Central memory CD8-positive, alpha-beta T cell (primary cell): ENCODE measurements at regions not wholly inside any gene's neighbourhood (a gene's known extent, or its start where the extent isn't known, plus 50 kb on each side); places are given as distances from the start of the nearest gene placed in this dataset.

ENCODE experiments used
- ATAC-seq: fragments of 150-1000 bp; cut with Tn5 transposase; replicated peaks from 2 replicates; pipeline ENCODE4 v1.10.0; 2022; ENCODE audit warnings: mild to moderate bottlenecking, moderate FRiP score, moderate number of reproducible peaks; ENCODE audit not compliant: poor library complexity, severe bottlenecking; ENCODE audit errors: extremely low read depth
- DNase-seq, 2 donors: peaks; one replicate each; pipeline ENCODE4 v3.0.0; 2021; ENCODE audit warnings: low spot score in 2 of 2
- H3K27ac Mint-ChIP-seq: one replicate; pipeline ENCODE4 v1.8.0; 2022; ENCODE audit warnings: low read depth, mild to moderate bottlenecking, moderate library complexity, mixed read lengths
- H3K27me3 Mint-ChIP-seq: one replicate; pipeline ENCODE4 v1.8.0; 2022; ENCODE audit warnings: mixed read lengths
- H3K36me3 Mint-ChIP-seq: one replicate; pipeline ENCODE4 v1.8.0; 2022; ENCODE audit warnings: mild to moderate bottlenecking, moderate library complexity, mixed read lengths; ENCODE audit not compliant: insufficient read depth
- H3K4me1 Mint-ChIP-seq: one replicate; pipeline ENCODE4 v1.8.0; 2022; ENCODE audit warnings: mixed read lengths
- H3K4me3 Mint-ChIP-seq: one replicate; pipeline ENCODE4 v1.8.0; 2022; ENCODE audit warnings: mild to moderate bottlenecking, moderate library complexity, mixed read lengths
- H3K9me3 Mint-ChIP-seq: one replicate; pipeline ENCODE4 v1.8.0; 2022; ENCODE audit warnings: mixed read lengths

GRCh38 chr3:78344918-78345317 is 1305.0 kb downstream of the ROBO2 start:
- DNase-seq (no peak), ATAC-seq (no peak)
- peaks cover 27% of the 10 kb centered on the region for H3K9me3 Mint-ChIP-seq
- no peak overlapping the region for H3K27ac Mint-ChIP-seq
- no peaks in the 10 kb centered on the region for H3K27me3 Mint-ChIP-seq
- no peak overlapping the region for H3K4me3 Mint-ChIP-seq
- no peaks in the 10 kb centered on the region for H3K36me3 Mint-ChIP-seq
- no peaks in the 10 kb centered on the region for H3K4me1 Mint-ChIP-seq

GRCh38 chr3:78347176-78347575 is 1307.3 kb downstream of the ROBO2 start:
- Mint-ChIP-seq H3K36me3 (no peaks in the 10 kb centered on the region), H3K27ac (no peak overlapping the region), H3K27me3 (no peaks in the 10 kb centered on the region), H3K9me3 (peaks cover 33% of the 10 kb centered on the region), H3K4me1 (no peaks in the 10 kb centered on the region), H3K4me3 (no peak overlapping the region)
- DNase-seq (no peak), ATAC-seq (no peak)

- H3K36me3 Mint-ChIP-seq: no peaks in the 10 kb centered on the region
- H3K27ac Mint-ChIP-seq: no peak overlapping the region
- no peaks in the 10 kb centered on the region for H3K27me3 Mint-ChIP-seq
- ATAC-seq: no peak
- no peak for DNase-seq
- H3K9me3 Mint-ChIP-seq: peaks cover 33% of the 10 kb centered on the region
- H3K4me1 Mint-ChIP-seq: no peaks in the 10 kb centered on the region
- no peak overlapping the region for H3K4me3 Mint-ChIP-seq
These were observed 1308.8 kb downstream of the ROBO2 start for GRCh38 chr3:78348664-78349063.

- Mint-ChIP-seq H3K4me3 (no peak overlapping the region), H3K27me3 (no peaks in the 10 kb centered on the region), H3K9me3 (peaks cover 26% of the 10 kb centered on the region), H3K4me1 (no peaks in the 10 kb centered on the region), H3K27ac (no peak overlapping the region), H3K36me3 (no peaks in the 10 kb centered on the region)
- no peak for DNase-seq
- no peak for ATAC-seq
These were observed 1309.7 kb downstream of the ROBO2 start for GRCh38 chr3:78349571-78349970.

GRCh38 chr3:78351334-78351733 is 1311.4 kb downstream of the ROBO2 start:
- H3K27me3 Mint-ChIP-seq: no peaks in the 10 kb centered on the region
- DNase-seq (no peak), ATAC-seq (no peak)
- no peak overlapping the region for H3K4me3 Mint-ChIP-seq
- peaks cover 24% of the 10 kb centered on the region for H3K9me3 Mint-ChIP-seq
- H3K27ac Mint-ChIP-seq: no peak overlapping the region
- H3K36me3 Mint-ChIP-seq: no peaks in the 10 kb centered on the region
- H3K4me1 Mint-ChIP-seq: no peaks in the 10 kb centered on the region

GRCh38 chr3:78353231-78353630 is 1313.3 kb downstream of the ROBO2 start:
- no peaks in the 10 kb centered on the region for H3K36me3 Mint-ChIP-seq
- peaks cover 27% of the 10 kb centered on the region for H3K9me3 Mint-ChIP-seq
- ATAC-seq: no peak
- H3K27me3 Mint-ChIP-seq: no peaks in the 10 kb centered on the region
- no peak overlapping the region for H3K27ac Mint-ChIP-seq
- DNase-seq: no peak
- H3K4me3 Mint-ChIP-seq: no peak overlapping the region
- H3K4me1 Mint-ChIP-seq: no peaks in the 10 kb centered on the region

GRCh38 chr3:78360849-78361248 is 1321.0 kb downstream of the ROBO2 start:
- Mint-ChIP-seq H3K9me3 (peaks cover 40% of the 10 kb centered on the region), H3K36me3 (no peaks in the 10 kb centered on the region), H3K4me3 (no peak overlapping the region), H3K27ac (no peak overlapping the region), H3K27me3 (no peaks in the 10 kb centered on the region), H3K4me1 (no peaks in the 10 kb centered on the region)
- ATAC-seq: no peak
- no peak for DNase-seq

- DNase-seq (no peak), ATAC-seq (no peak)
- Mint-ChIP-seq H3K36me3 (no peaks in the 10 kb centered on the region), H3K27ac (no peak overlapping the region), H3K4me3 (no peak overlapping the region), H3K27me3 (no peaks in the 10 kb centered on the region), H3K4me1 (no peaks in the 10 kb centered on the region), H3K9me3 (peaks cover 24% of the 10 kb centered on the region)
These were observed 1328.9 kb downstream of the ROBO2 start for GRCh38 chr3:78368636-78369345.

GRCh38 chr3:78390221-78390620 is 1350.3 kb downstream of the ROBO2 start:
- Mint-ChIP-seq H3K9me3 (peaks cover 36% of the 10 kb centered on the region), H3K4me1 (no peaks in the 10 kb centered on the region), H3K27me3 (no peaks in the 10 kb centered on the region), H3K27ac (no peak overlapping the region), H3K4me3 (no peak overlapping the region), H3K36me3 (peaks cover 2% of the 10 kb centered on the region)
- DNase-seq (no peak), ATAC-seq (no peak)

- H3K4me3 Mint-ChIP-seq: no peak overlapping the region
- DNase-seq (no peak), ATAC-seq (no peak)
- no peaks in the 10 kb centered on the region for H3K27me3 Mint-ChIP-seq
- peaks cover 30% of the 10 kb centered on the region for H3K9me3 Mint-ChIP-seq
- no peak overlapping the region for H3K27ac Mint-ChIP-seq
- no peaks in the 10 kb centered on the region for H3K36me3 Mint-ChIP-seq
- H3K4me1 Mint-ChIP-seq: no peaks in the 10 kb centered on the region
These were observed 1358.5 kb downstream of the ROBO2 start for GRCh38 chr3:78398401-78398800.

- DNase-seq (no peak), ATAC-seq (no peak)
- no peaks in the 10 kb centered on the region for H3K36me3 Mint-ChIP-seq
- no peaks in the 10 kb centered on the region for H3K4me1 Mint-ChIP-seq
- H3K27ac Mint-ChIP-seq: no peak overlapping the region
- no peak overlapping the region for H3K4me3 Mint-ChIP-seq
- H3K27me3 Mint-ChIP-seq: no peaks in the 10 kb centered on the region
- peaks cover 10% of the 10 kb centered on the region for H3K9me3 Mint-ChIP-seq
These were observed 1362.8 kb downstream of the ROBO2 start for GRCh38 chr3:78402720-78403119.

GRCh38 chr3:78405745-78406144 is 1362.1 kb downstream of the ROBO1 start:
- no peaks in the 10 kb centered on the region for H3K36me3 Mint-ChIP-seq
- no peaks in the 10 kb centered on the region for H3K27me3 Mint-ChIP-seq
- ATAC-seq (no peak), DNase-seq (no peak)
- no peak overlapping the region for H3K27ac Mint-ChIP-seq
- no peaks in the 10 kb centered on the region for H3K4me1 Mint-ChIP-seq
- no peak overlapping the region for H3K4me3 Mint-ChIP-seq
- no peaks in the 10 kb centered on the region for H3K9me3 Mint-ChIP-seq

- DNase-seq (no peak), ATAC-seq (no peak)
- no peaks in the 10 kb centered on the region for H3K4me1 Mint-ChIP-seq
- no peaks in the 10 kb centered on the region for H3K27me3 Mint-ChIP-seq
- H3K27ac Mint-ChIP-seq: no peak overlapping the region
- H3K9me3 Mint-ChIP-seq: no peaks in the 10 kb centered on the region
- no peaks in the 10 kb centered on the region for H3K36me3 Mint-ChIP-seq
- no peak overlapping the region for H3K4me3 Mint-ChIP-seq
These were observed 1361.4 kb downstream of the ROBO1 start for GRCh38 chr3:78406396-78406795.
